SH-SY5Y (cell line): ENCODE measurements at regions not wholly inside any gene's neighbourhood (a gene's known extent, or its start where the extent isn't known, plus 50 kb on each side); places are given as distances from the start of the nearest gene placed in this dataset.

Source experiments
- GATA2 ChIP-seq: IDR thresholded peaks from 2 replicates; pipeline ENCODE4 v1.6.1; 2011; ENCODE audit warnings: mild to moderate bottlenecking, low read depth, low read length
- GATA3 ChIP-seq: IDR thresholded peaks from 2 replicates; pipeline ENCODE4 v1.6.1; 2011; ENCODE audit warnings: low read depth, mild to moderate bottlenecking, low read length, moderate library complexity

GRCh38 chr13:22189176-22190048 is 518.5 kb downstream of the FGF9 start:
- TF ChIP-seq GATA2 (no peak), GATA3 (no peak)

DNA sequence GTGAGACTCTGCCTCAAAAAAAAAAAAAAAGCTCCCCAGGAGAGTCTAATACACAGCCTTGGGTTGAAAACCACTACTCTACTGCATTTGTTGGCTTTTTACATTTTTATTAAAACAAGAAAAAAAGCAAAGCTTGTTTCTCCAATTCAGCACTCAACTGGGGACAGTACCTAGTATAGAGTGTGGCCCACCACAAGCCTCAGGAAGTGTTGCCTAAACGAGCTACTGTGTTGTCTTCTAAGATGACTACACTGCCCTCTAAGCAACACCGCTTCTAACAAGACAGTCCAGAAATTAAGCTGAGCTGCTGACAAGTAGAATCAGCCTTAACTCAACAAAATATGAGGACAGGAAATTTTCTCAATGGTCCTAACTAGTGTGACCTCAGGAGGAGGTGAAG is 522.2 kb downstream of the FGF9 start:
- TF ChIP-seq GATA2 (no peak), GATA3 (no peak)

GRCh38 chr13:22194106-22194805 is 523.4 kb downstream of the FGF9 start:
- TF ChIP-seq GATA2 (no peak), GATA3 (no peak)

- no peak for TF ChIP-seq GATA3
- TF ChIP-seq GATA2 = no peak
Observed at GRCh38 chr13:22195726-22196125, 524.9 kb downstream of the FGF9 start.

- TF ChIP-seq GATA2 (no peak), GATA3 (no peak)
Observed at GRCh38 chr13:22196777-22197176, 525.9 kb downstream of the FGF9 start.

- TF ChIP-seq GATA2 = no peak
- TF ChIP-seq GATA3 = no peak
Observed at GRCh38 chr13:22198001-22198400, 527.1 kb downstream of the FGF9 start.

- TF ChIP-seq GATA2 (no peak), GATA3 (no peak)
Observed at GRCh38 chr13:22198641-22199217, 527.9 kb downstream of the FGF9 start.

DNA sequence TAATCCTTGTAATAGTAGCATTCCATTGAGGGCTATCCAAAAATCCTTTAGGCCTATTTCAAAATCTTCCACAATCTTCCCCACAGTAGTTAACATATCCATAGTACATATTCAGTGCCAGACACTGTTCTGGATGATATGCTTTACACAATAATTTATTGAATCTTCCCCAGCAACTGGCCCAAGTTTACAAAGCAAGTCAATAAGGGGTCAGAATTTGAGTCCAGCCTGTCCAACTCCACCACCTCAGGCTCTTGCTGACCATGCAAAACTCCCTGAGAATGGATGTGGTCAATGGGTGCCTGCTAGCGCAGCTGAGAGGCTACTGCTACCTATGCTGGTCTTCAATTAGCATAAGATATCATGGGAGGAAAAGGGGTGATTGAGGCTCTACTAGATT is 529.6 kb downstream of the FGF9 start:
- no peak for TF ChIP-seq GATA3
- TF ChIP-seq GATA2 = no peak

DNA sequence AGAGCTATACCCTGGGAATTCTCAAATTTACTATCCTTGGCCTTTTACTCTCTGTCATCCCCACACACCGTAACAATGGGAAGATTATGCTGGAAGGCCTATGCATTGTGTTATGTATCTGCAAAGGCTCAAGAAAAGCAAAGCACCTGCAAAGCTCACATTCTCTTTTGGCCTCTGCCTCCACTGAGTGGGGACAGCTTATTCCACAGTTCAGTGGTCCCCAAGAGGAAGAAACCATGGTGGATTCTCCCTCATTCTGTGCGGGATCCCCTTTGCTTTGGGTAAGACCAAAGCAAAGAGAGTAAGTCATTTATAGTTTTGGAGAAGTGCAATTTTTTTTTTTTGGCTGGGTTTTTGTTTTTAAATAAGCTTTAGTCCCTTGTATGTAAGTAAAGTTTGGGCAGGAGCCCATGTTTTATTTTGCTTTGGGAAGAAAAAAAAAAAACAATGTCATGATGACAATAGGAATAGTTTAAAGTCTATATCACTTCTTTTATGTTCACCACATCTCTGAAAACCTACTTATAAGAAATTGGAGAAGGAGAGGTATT is 530.6 kb downstream of the FGF9 start:
- TF ChIP-seq GATA2 = no peak
- no peak for TF ChIP-seq GATA3

DNA sequence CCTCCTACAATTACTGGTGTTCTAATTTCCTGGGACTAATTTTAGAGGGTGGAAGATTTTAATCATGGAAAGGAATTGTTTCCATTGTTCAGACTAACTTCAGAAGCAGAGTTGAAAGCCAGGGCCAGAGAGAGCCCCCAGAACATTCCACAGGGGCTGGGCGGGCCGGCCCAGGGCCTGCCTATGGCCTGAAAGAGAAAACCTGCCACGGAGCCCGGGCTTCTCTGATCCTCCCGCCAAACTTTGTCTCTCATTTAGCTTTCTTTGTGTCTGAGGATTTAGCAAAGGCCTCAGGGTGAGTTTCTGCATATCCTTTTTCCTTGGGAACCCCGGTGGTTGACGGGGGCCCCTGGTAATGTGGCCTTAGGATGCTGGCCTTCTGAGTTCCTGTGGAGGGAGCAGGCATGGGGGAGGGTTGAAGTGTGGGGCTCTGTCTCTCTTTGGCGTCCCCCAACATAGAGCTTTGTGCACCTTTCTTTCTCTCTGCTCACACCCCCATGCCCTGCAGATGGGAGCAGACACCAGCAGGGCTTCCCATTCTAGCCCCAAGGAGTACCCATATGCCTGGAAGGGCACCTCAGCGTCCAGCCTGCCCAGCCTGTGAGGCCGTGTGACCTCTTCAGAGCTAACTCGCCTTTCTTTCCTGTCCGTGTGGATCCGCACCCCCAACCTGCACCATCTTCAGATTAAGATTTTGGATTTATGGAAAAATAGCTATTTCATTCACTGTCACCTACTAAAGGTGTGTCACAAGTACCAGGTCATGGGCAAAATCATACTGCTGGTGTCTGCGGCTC is 539.5 kb downstream of the FGF9 start:
- no peak for TF ChIP-seq GATA3

- TF ChIP-seq GATA2 = no peak
- TF ChIP-seq GATA3 = no peak
Observed at GRCh38 chr13:22211876-22212275, 541.0 kb downstream of the FGF9 start.

DNA sequence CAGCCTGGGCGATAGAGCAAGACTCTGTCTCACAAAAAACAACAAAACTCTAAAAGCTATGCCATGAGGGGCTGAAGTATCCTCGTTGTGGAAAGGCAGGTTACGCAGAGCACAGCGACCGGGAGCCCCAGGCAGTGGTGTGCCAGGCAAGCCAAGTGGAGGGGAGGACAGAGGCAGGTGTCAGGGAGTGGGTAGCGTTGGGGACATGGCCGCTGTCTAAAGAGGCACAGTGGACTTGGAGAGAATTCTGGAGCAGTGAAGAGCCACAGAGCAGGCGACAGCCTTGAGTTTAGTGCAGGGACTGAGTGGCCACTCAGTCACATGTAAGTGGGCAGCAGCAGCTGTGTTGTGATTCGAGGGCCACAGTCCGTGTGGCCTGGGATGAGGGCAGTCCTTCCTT is 541.7 kb downstream of the FGF9 start:
- no peak for TF ChIP-seq GATA3
- no peak for TF ChIP-seq GATA2

- no peak for TF ChIP-seq GATA3
- no peak for TF ChIP-seq GATA2
Observed at GRCh38 chr13:22214184-22214583, 543.3 kb downstream of the FGF9 start.

GRCh38 chr13:22218797-22219196 is 547.9 kb downstream of the FGF9 start:
- TF ChIP-seq GATA3 = no peak
- no peak for TF ChIP-seq GATA2
